ENCODE measurements at regions not wholly inside any gene's neighbourhood (a gene's known extent, or its start where the extent isn't known, plus 50 kb on each side); places are given as distances from the start of the nearest gene placed in this dataset.

- TF ChIP-seq JUND (IDR thresholded peaks at IDR 0.05; ENCODE audit: low read length): no peak
Observed at GRCh38 chr10:123553810-123554430, 112.2 kb upstream of the GPR26 start (continued).

Measured in H1 (cell line).